SK-MEL-5 (cell line): ENCODE measurements at regions not wholly inside any gene's neighbourhood (a gene's known extent, or its start where the extent isn't known, plus 50 kb on each side); places are given as distances from the start of the nearest gene placed in this dataset.
"Not testable (repeated sequence)": the region's sequence is repeated elsewhere in the genome, so short reads cannot be mapped to it uniquely, and the experiment has no call there.

Experiments
- DNase-seq: peaks from one replicate; pipeline ENCODE4 v3.0.0-alpha.2; 2016; ENCODE audit warnings: low read depth, low spot score
- in situ Hi-C: cut with HindIII; loops from 2 replicates; pipeline ENCODE4 v1.10.0; 2016; ENCODE audit warnings: low sequenced_read_pairs, high pct_unique_total_duplicates, low pct_unique_long_range_greater_than_20kb

DNA sequence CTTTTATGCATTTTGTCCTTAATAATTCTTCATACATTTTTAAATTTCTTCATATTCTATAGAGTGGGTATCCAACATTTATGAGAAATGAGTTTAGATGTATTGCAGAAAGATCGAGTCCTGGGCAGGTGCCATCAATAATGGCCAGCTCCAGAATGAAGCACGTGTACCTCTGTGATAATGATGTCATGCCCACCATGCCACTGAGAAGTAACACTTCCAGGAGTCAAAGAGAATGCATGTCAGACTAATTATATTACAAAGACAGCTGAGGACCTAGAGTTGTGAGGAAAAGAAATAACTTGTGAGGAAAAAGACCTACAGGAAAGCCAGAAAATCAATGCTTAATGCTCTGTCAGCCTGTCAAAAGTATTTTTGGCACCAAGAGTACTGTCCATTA, 157.4 kb upstream of the P2RY1 start:
- in situ Hi-C loops: no loop called here
- no peak for DNase-seq

- in situ Hi-C loops: no loop called here
- no peak for DNase-seq
Observed at GRCh38 chr3:152682477-152682876, 152.5 kb upstream of the P2RY1 start.

DNA sequence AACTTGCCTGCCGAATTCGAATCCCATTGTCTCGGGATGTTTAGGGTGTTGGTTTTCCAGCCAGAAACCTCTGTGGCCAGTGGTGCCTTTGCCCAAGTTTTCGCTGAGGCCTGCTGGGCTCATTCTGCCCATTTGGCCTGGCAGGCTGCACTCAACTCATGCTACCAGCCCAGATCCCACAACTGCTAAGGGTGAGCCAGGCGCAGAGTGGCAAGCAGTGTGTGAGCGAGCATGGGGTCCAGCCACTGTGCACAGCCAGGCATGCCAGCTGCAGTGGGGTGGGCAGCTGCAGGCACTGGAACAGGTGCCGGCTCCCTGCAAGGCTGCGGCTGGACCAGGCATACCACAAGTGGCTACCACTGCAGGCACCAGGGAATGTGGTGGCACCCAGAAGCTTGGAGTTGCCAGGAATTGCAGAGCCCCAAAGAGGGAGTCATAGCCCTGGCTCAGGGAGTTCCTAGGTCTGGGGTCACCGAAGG, 151.4 kb upstream of the P2RY1 start:
- in situ Hi-C loops: no loop called here

GRCh38 chr3:152684279-152684678, 150.7 kb upstream of the P2RY1 start:
- DNase-seq: no peak
- in situ Hi-C loops: no loop called here

More for the DNA sequence above, 151.4 kb upstream of the P2RY1 start:
- no peak for DNase-seq

- in situ Hi-C loops: no loop called here
Observed at GRCh38 chr3:152688313-152688712, 146.6 kb upstream of the P2RY1 start.

DNA sequence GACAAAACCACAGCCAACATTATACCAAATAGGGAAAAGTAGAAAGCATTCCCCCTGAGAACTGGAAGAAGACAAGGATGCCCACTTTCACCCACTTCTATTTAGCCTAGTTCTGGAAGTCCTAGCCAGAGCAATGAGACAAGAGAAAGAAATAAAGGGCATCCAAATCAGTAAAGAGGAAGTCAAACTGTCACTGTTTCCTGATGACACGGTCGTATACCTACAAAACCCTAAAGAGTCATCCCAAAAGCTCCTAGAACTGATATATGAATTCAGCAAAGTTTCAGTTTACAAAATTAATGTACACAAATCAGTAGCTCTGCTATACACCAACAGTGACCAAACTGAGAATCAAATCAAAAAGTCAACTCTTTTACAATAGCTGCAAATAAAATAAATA, 142.6 kb upstream of the P2RY1 start:
- in situ Hi-C loops: not testable (repeated sequence)

More at GRCh38 chr3:152688313-152688712, 146.6 kb upstream of the P2RY1 start:
- peak; percentile 81 for DNase-seq

GRCh38 chr3:152693521-152694250, 141.2 kb upstream of the P2RY1 start:
- DNase-seq, in situ Hi-C loops: not testable (repeated sequence)

More for the DNA sequence above, 142.6 kb upstream of the P2RY1 start:
- DNase-seq: not testable (repeated sequence)

DNA sequence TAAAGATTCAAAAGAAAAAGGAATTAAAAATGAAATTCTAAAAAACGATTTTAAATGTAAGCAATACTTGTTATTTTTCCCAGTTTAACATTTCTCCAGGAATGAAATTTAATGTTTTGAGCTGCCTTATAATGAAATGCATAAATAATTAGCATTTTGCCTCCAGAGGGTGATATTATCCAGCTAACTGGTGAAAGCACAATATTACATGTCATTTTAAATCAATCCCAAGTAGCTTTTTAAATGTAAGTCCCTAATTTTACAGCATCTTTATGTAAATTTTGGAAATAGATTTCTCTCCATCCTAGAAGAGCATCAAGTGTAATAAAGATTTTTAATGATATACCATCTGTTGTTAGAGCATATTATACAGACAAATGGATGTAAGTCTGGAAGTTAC, 139.1 kb upstream of the P2RY1 start:
- in situ Hi-C loops: no loop called here
- no peak for DNase-seq

DNA sequence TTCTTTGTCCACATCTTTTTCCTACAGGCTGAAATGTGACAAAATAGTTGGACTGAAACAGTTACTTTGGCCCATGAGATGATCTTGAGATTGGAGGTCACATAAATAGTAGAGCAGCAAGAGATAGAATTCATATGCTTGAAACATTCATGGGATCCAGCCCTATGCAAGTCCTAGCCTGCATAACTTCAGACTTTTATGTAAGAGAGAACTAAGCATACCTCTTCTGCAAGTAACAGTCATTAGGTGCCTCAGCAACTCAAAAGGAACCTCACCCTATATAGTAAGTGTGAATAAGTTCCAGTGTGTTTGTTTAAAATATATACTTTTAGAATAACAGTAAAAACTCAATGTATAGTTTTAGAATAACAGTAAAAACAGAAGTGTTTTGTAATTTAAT, 138.0 kb upstream of the P2RY1 start:
- in situ Hi-C loops: no loop called here

GRCh38 chr3:152703245-152703890, 131.6 kb upstream of the P2RY1 start:
- no peak for DNase-seq

More for the DNA sequence above, 138.0 kb upstream of the P2RY1 start:
- no peak for DNase-seq

GRCh38 chr3:152706991-152707713, 127.8 kb upstream of the P2RY1 start:
- no peak for DNase-seq
- in situ Hi-C loops: no loop called here

More at GRCh38 chr3:152703245-152703890, 131.6 kb upstream of the P2RY1 start:
- in situ Hi-C loops: no loop called here

DNA sequence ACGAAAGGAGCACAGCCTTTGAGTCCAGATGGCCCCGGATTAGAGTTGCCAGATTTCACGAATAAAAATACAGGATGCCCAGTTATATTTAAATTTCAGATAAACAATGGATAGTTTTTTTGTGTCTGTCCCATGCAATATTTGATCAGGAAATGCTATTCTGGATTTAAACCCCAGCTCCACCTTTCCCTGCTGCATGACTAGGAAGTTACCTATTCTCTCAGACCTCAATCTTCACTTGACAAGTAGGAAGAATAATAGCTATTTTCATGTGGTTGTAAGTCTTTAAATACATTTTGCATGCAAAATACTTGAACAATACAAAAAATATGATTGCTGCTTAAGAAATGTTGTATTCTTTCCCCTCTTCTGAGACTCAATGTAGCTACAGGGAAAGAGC, 125.3 kb upstream of the P2RY1 start:
- no peak for DNase-seq
- in situ Hi-C loops: no loop called here

GRCh38 chr3:152710549-152710948, 124.4 kb upstream of the P2RY1 start:
- no peak for DNase-seq
- in situ Hi-C loops: no loop called here

- DNase-seq: no peak
- in situ Hi-C loops: no loop called here
Observed at GRCh38 chr3:152713989-152714388, 120.9 kb upstream of the P2RY1 start.

DNA sequence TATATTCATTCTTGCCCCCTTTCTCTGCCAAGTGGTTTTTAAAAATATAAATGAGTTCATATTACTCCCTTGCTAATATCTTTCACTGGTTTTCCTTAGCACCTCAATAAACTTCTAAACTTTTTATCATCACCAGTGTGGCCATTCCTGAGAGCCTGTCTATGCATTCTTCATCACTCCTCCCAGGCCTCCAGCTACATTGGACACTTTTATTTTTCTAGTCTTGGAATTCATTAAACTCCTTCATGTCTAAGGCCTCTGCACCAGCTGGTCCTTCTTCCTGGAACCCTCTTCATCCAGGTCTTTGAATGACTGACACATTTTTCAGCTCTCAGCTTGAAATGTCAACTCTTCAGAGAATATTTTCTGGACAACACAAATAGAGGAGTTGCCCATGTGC, 120.4 kb upstream of the P2RY1 start:
- no peak for DNase-seq
- in situ Hi-C loops: no loop called here

DNA sequence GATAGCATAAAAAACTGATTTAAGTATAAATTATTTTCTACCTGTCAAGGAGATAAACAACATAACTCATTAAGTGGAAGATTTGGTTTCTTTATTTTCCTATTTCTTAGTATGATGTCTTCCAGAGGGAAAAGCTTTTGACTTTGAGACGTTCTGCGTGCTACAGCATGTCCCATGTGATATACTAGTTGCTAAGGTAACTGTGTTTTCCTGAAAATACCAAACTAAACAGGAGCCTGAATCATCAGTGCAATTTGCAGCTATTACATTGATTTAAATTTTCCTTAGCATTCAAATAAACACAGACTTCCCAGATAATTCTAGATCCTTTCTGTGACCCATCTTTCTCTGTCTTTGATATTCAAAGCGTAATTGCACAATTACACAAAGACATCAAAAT, 117.7 kb upstream of the P2RY1 start:
- in situ Hi-C loops: no loop called here
- DNase-seq: no peak

DNA sequence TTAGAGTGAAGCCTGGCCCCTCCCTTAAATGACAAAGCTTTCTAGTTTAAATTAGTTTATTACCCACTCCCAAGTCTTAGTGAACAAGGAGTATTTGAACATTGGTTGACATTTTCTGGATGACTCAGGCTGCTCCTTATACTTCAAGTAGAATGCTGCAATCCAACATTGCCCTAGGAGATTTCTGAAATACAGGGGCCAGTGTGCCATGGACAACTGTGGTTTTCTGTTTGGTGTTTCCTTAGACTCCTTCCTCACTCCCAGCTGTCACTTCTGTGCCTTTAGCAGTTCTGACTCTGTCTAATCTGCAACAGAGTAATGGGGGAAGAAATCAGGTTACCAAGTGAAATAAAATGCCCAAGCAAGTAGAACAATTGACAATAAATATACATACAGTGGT, 116.1 kb upstream of the P2RY1 start:
- DNase-seq: peak; percentile 95
- in situ Hi-C loops: no loop called here

GRCh38 chr3:152719264-152719663, 115.7 kb upstream of the P2RY1 start:
- in situ Hi-C loops: no loop called here
- peak; percentile 68 for DNase-seq
